Activated CD4-positive, alpha-beta memory T cell treated with anti-CD3 and anti-CD28 coated beads for 36 hours (primary cell): ENCODE measurements at regions not wholly inside any gene's neighbourhood (a gene's known extent, or its start where the extent isn't known, plus 50 kb on each side); places are given as distances from the start of the nearest gene placed in this dataset.

ENCODE experiments used
- CTCF ChIA-PET: fragments of 350-600 bp; sonication (Branson Sonifier 250); formaldehyde crosslinking; loops from one replicate; lab custom pipeline; 2021; ENCODE audit warnings: antibody characterized with exemption, inconsistent platforms; lab: Charles Lee
- POLR2A ChIA-PET: fragments of 350-600 bp; sonication (Branson Sonifier 250); formaldehyde crosslinking; loops from one replicate; lab custom pipeline; 2021; ENCODE audit warnings: antibody characterized with exemption; lab: Charles Lee
- DNase-seq: peaks from one replicate; pipeline ENCODE4 v3.0.0-alpha.2; 2020
- H3K27ac Mint-ChIP-seq: one replicate; pipeline ENCODE4 v1.8.0; 2021; ENCODE audit warnings: mixed read lengths
- H3K27me3 Mint-ChIP-seq: one replicate; pipeline ENCODE4 v1.8.0; 2021; ENCODE audit warnings: mixed read lengths
- H3K36me3 Mint-ChIP-seq: one replicate; pipeline ENCODE4 v1.8.0; 2021; ENCODE audit warnings: mixed read lengths
- H3K4me1 Mint-ChIP-seq: one replicate; pipeline ENCODE4 v1.8.0; 2021; ENCODE audit warnings: low read depth, mixed read lengths
- H3K4me3 Mint-ChIP-seq: one replicate; pipeline ENCODE4 v1.8.0; 2021; ENCODE audit warnings: mild to moderate bottlenecking, mixed read lengths
- H3K9me3 Mint-ChIP-seq: one replicate; pipeline ENCODE4 v1.8.0; 2021; ENCODE audit warnings: mixed read lengths
- intact Hi-C: fragments of 100-400 bp; cut with micrococcal nuclease; formaldehyde crosslinking; loops from one replicate; pipeline ENCODE4 v1.15.1; 2023

- CTCF ChIA-PET, result no interaction called here
- H3K4me1 Mint-ChIP-seq, result no peaks in the 10 kb centered on the region
- H3K27ac Mint-ChIP-seq, result no peak overlapping the region
- DNase-seq, result no peak
- intact Hi-C loops, result no loop called here
- H3K36me3 Mint-ChIP-seq, result no peaks in the 10 kb centered on the region
- no peak overlapping the region for H3K4me3 Mint-ChIP-seq
- POLR2A ChIA-PET, result no interaction called here
- H3K9me3 Mint-ChIP-seq, result no peaks in the 10 kb centered on the region
- peaks cover 9% of the 10 kb centered on the region for H3K27me3 Mint-ChIP-seq
Measured at GRCh38 chr21:36563341-36563926, 83.5 kb upstream of the CLDN14 start.

GRCh38 chr21:36564647-36565046 lies 84.7 kb upstream of the CLDN14 start:
- ChIA-PET POLR2A (no interaction called here), CTCF (no interaction called here)
- no peak for DNase-seq
- intact Hi-C loops, result no loop called here
- no peak overlapping the region for H3K27ac Mint-ChIP-seq
- no peaks in the 10 kb centered on the region for H3K36me3 Mint-ChIP-seq
- no peak overlapping the region for H3K4me3 Mint-ChIP-seq
- peaks cover 12% of the 10 kb centered on the region for H3K27me3 Mint-ChIP-seq
- no peaks in the 10 kb centered on the region for H3K9me3 Mint-ChIP-seq
- H3K4me1 Mint-ChIP-seq, result no peaks in the 10 kb centered on the region

- POLR2A ChIA-PET, result no interaction called here
- no peaks in the 10 kb centered on the region for H3K9me3 Mint-ChIP-seq
- DNase-seq, result no peak
- CTCF ChIA-PET, result no interaction called here
- H3K36me3 Mint-ChIP-seq, result no peaks in the 10 kb centered on the region
- peaks cover 18% of the 10 kb centered on the region for H3K27me3 Mint-ChIP-seq
- H3K27ac Mint-ChIP-seq, result no peak overlapping the region
- no peaks in the 10 kb centered on the region for H3K4me1 Mint-ChIP-seq
- no peak overlapping the region for H3K4me3 Mint-ChIP-seq
- intact Hi-C loops, result no loop called here
Measured at GRCh38 chr21:36565540-36565939, 85.6 kb upstream of the CLDN14 start.

GRCh38 chr21:36566644-36567043 lies 86.7 kb upstream of the CLDN14 start:
- DNase-seq, result no peak
- CTCF ChIA-PET, result interaction anchor here (0.6 kb wide), 1 partner anchor 79 kb away, joined by 3 read pairs; no protein-coding TSS in a partner anchor

GRCh38 chr21:36567216-36567885 lies 87.4 kb upstream of the CLDN14 start:
- no peaks in the 10 kb centered on the region for H3K4me1 Mint-ChIP-seq
- no peaks in the 10 kb centered on the region for H3K36me3 Mint-ChIP-seq
- POLR2A ChIA-PET, result no interaction called here
- H3K27me3 Mint-ChIP-seq, result peaks cover 15% of the 10 kb centered on the region
- no peak overlapping the region for H3K27ac Mint-ChIP-seq
- DNase-seq, result no peak
- CTCF ChIA-PET, result interaction anchor here (0.6 kb wide), 1 partner anchor 79 kb away, joined by 3 read pairs; no protein-coding TSS in a partner anchor
- intact Hi-C loops, result no loop called here
- no peak overlapping the region for H3K4me3 Mint-ChIP-seq
- no peaks in the 10 kb centered on the region for H3K9me3 Mint-ChIP-seq

More at GRCh38 chr21:36566644-36567043, 86.7 kb upstream of the CLDN14 start:
- H3K4me3 Mint-ChIP-seq, result no peak overlapping the region
- H3K27me3 Mint-ChIP-seq, result peaks cover 15% of the 10 kb centered on the region
- no peaks in the 10 kb centered on the region for H3K36me3 Mint-ChIP-seq
- no peaks in the 10 kb centered on the region for H3K4me1 Mint-ChIP-seq
- POLR2A ChIA-PET, result no interaction called here
- intact Hi-C loops, result no loop called here
- no peak overlapping the region for H3K27ac Mint-ChIP-seq
- no peaks in the 10 kb centered on the region for H3K9me3 Mint-ChIP-seq

- Mint-ChIP-seq H3K27ac (no peak overlapping the region), H3K4me3 (no peak overlapping the region), H3K9me3 (no peaks in the 10 kb centered on the region), H3K4me1 (no peaks in the 10 kb centered on the region), H3K27me3 (peaks cover 12% of the 10 kb centered on the region), H3K36me3 (no peaks in the 10 kb centered on the region)
- CTCF ChIA-PET, result no interaction called here
- intact Hi-C loops, result no loop called here
- POLR2A ChIA-PET, result no interaction called here
- no peak for DNase-seq
Measured at GRCh38 chr21:36569511-36569910, 89.6 kb upstream of the CLDN14 start.

- H3K4me3 Mint-ChIP-seq, result no peak overlapping the region
- H3K36me3 Mint-ChIP-seq, result no peaks in the 10 kb centered on the region
- ChIA-PET POLR2A (no interaction called here), CTCF (interaction anchor here (1.3 kb wide), 1 partner anchor 14 kb away, joined by 4 read pairs; no protein-coding TSS in a partner anchor)
- H3K4me1 Mint-ChIP-seq, result no peaks in the 10 kb centered on the region
- no peaks in the 10 kb centered on the region for H3K9me3 Mint-ChIP-seq
- intact Hi-C loops, result no loop called here
- H3K27me3 Mint-ChIP-seq, result peaks cover 15% of the 10 kb centered on the region
- H3K27ac Mint-ChIP-seq, result no peak overlapping the region
- DNase-seq, result no peak
Measured at GRCh38 chr21:36571556-36571955, 91.6 kb upstream of the CLDN14 start.

- Mint-ChIP-seq H3K36me3 (no peaks in the 10 kb centered on the region), H3K9me3 (no peaks in the 10 kb centered on the region), H3K4me3 (no peak overlapping the region), H3K27me3 (peaks cover 15% of the 10 kb centered on the region), H3K27ac (no peak overlapping the region), H3K4me1 (no peaks in the 10 kb centered on the region)
- intact Hi-C loops, result no loop called here
- no peak for DNase-seq
- POLR2A ChIA-PET, result no interaction called here
- CTCF ChIA-PET, result no interaction called here
Measured at GRCh38 chr21:36572039-36572438, 92.1 kb upstream of the CLDN14 start.

- CTCF ChIA-PET, result interaction anchor here (1.8 kb wide), 1 partner anchor 10 kb away, joined by 7 read pairs; no protein-coding TSS in a partner anchor
Measured at GRCh38 chr21:36575306-36575705, 95.4 kb upstream of the CLDN14 start.

GRCh38 chr21:36576441-36576840 lies 96.5 kb upstream of the CLDN14 start:
- no peaks in the 10 kb centered on the region for H3K36me3 Mint-ChIP-seq
- DNase-seq, result no peak
- no peaks in the 10 kb centered on the region for H3K9me3 Mint-ChIP-seq
- ChIA-PET POLR2A (no interaction called here), CTCF (interaction anchor here (1.8 kb wide), 1 partner anchor 9 kb away, joined by 7 read pairs; no protein-coding TSS in a partner anchor)
- H3K27me3 Mint-ChIP-seq, result peaks cover 4% of the 10 kb centered on the region
- H3K4me3 Mint-ChIP-seq, result no peak overlapping the region
- H3K4me1 Mint-ChIP-seq, result no peaks in the 10 kb centered on the region
- H3K27ac Mint-ChIP-seq, result no peak overlapping the region
- intact Hi-C loops, result no loop called here

More at GRCh38 chr21:36575306-36575705, 95.4 kb upstream of the CLDN14 start:
- Mint-ChIP-seq H3K27ac (no peak overlapping the region), H3K9me3 (no peaks in the 10 kb centered on the region), H3K4me1 (no peaks in the 10 kb centered on the region), H3K27me3 (peaks cover 4% of the 10 kb centered on the region), H3K36me3 (no peaks in the 10 kb centered on the region), H3K4me3 (no peak overlapping the region)
- intact Hi-C loops, result no loop called here
- POLR2A ChIA-PET, result no interaction called here
- no peak for DNase-seq

GRCh38 chr21:36579898-36580297 lies 100.0 kb upstream of the CLDN14 start:
- DNase-seq, result no peak
- Mint-ChIP-seq H3K27ac (no peak overlapping the region), H3K27me3 (peaks cover 9% of the 10 kb centered on the region), H3K9me3 (no peaks in the 10 kb centered on the region), H3K36me3 (no peaks in the 10 kb centered on the region), H3K4me3 (no peak overlapping the region), H3K4me1 (no peaks in the 10 kb centered on the region)
- intact Hi-C loops, result no loop called here
- ChIA-PET CTCF (interaction anchor here (0.7 kb wide), 1 partner anchor 24 kb away, joined by 3 read pairs; no protein-coding TSS in a partner anchor), POLR2A (no interaction called here)

- Mint-ChIP-seq H3K27me3 (peaks cover 5% of the 10 kb centered on the region), H3K9me3 (no peaks in the 10 kb centered on the region), H3K27ac (no peak overlapping the region), H3K4me3 (no peak overlapping the region), H3K4me1 (no peaks in the 10 kb centered on the region), H3K36me3 (no peaks in the 10 kb centered on the region)
- intact Hi-C loops, result no loop called here
- CTCF ChIA-PET, result no interaction called here
- POLR2A ChIA-PET, result no interaction called here
- no peak for DNase-seq
Measured at GRCh38 chr21:36582271-36582670, 102.3 kb upstream of the CLDN14 start.
